ENCODE measurements at regions not wholly inside any gene's neighbourhood (a gene's known extent, or its start where the extent isn't known, plus 50 kb on each side); places are given as distances from the start of the nearest gene placed in this dataset.

- Histone ChIP-seq H3K36me3 (replicated peaks in 1 of 2) (no peaks in the 10 kb centered on the region), H3K4me1 (replicated peaks in 1 of 2) (no peaks in the 10 kb centered on the region), H3K9me3 (replicated peaks in 1 of 3) (no peaks in the 10 kb centered on the region), H3K4me3 (no peak overlapping the region), H3K27ac (no peak overlapping the region), H3K27me3 (no peaks in the 10 kb centered on the region)
- WGBS, 4 donors: 50 to 73% (median 55%) methylated on average over 2 of the region's 2 CpGs
- TF ChIP-seq CTCF (IDR thresholded peaks at IDR 0.05): no peak
- TF ChIP-seq POLR2A (IDR thresholded peaks at IDR 0.05): no peak
- intact Hi-C loops (cut with DNase I): no loop called here
- no peak for DNase-seq
Measured at GRCh38 chr9:118455788-118456187, 751.6 kb downstream of the TLR4 start.

GRCh38 chr9:118457171-118458000 lies 753.2 kb downstream of the TLR4 start:
- intact Hi-C loops (cut with DNase I): no loop called here
- Histone ChIP-seq H3K36me3 (replicated peaks in 1 of 2) (no peaks in the 10 kb centered on the region), H3K9me3 (replicated peaks in 1 of 3) (no peaks in the 10 kb centered on the region), H3K4me3 (no peak overlapping the region), H3K27ac (no peak overlapping the region), H3K4me1 (replicated peaks in 1 of 2) (no peaks in the 10 kb centered on the region), H3K27me3 (no peaks in the 10 kb centered on the region)
- WGBS, 4 donors: 55 to 69% (median 64%) methylated on average over 6 of the region's 6 CpGs
- no peak for DNase-seq
- TF ChIP-seq POLR2A (IDR thresholded peaks at IDR 0.05): no peak
- TF ChIP-seq CTCF (IDR thresholded peaks at IDR 0.05): no peak

- intact Hi-C loops (cut with DNase I): no loop called here
- Histone ChIP-seq H3K4me1 (replicated peaks in 1 of 2) (no peaks in the 10 kb centered on the region), H3K27ac (no peak overlapping the region), H3K36me3 (replicated peaks in 1 of 2) (no peaks in the 10 kb centered on the region), H3K9me3 (replicated peaks in 1 of 3) (no peaks in the 10 kb centered on the region), H3K4me3 (no peak overlapping the region), H3K27me3 (no peaks in the 10 kb centered on the region)
- no peak for DNase-seq
- 69 to 87% (median 76%) methylated on average over 2 of the region's 2 CpGs for WGBS, 4 donors
- no peak for TF ChIP-seq CTCF (IDR thresholded peaks at IDR 0.05)
- TF ChIP-seq POLR2A (IDR thresholded peaks at IDR 0.05): no peak
Measured at GRCh38 chr9:118459913-118460312, 755.7 kb downstream of the TLR4 start.

GRCh38 chr9:118463419-118463818 lies 759.2 kb downstream of the TLR4 start:
- TF ChIP-seq CTCF (IDR thresholded peaks at IDR 0.05) (no peak), POLR2A (IDR thresholded peaks at IDR 0.05) (no peak)
- H3K4me1 ChIP-seq (replicated peaks in 1 of 2): no peaks in the 10 kb centered on the region
- H3K9me3 ChIP-seq (replicated peaks in 1 of 3): no peaks in the 10 kb centered on the region
- intact Hi-C loops (cut with DNase I): no loop called here
- 44 to 81% (median 57%) methylated on average over 1 of the region's 1 CpG for WGBS, 4 donors
- H3K27ac ChIP-seq: no peak overlapping the region
- H3K36me3 ChIP-seq (replicated peaks in 1 of 2): no peaks in the 10 kb centered on the region
- DNase-seq: no peak
- H3K4me3 ChIP-seq: no peak overlapping the region
- H3K27me3 ChIP-seq: no peaks in the 10 kb centered on the region

Measured in adrenal gland (tissue), 9 donors.